DND-41 (cell line): ENCODE measurements at regions not wholly inside any gene's neighbourhood (a gene's known extent, or its start where the extent isn't known, plus 50 kb on each side); places are given as distances from the start of the nearest gene placed in this dataset.
"Not testable (repeated sequence)": the region's sequence is repeated elsewhere in the genome, so short reads cannot be mapped to it uniquely, and the experiment has no call there.

Experiments
- ATAC-seq: fragments of 200-7000 bp; cut with Tn5 transposase; 3 replicates; pipeline ENCODE4 v1.9.1; 2021; ENCODE audit warnings: low read depth; ENCODE audit not compliant: insufficient read depth
- DNase-seq: peaks from one replicate; pipeline ENCODE4 v3.0.0-alpha.2; 2020
- H2AFZ ChIP-seq: 2 replicates; pipeline ENCODE4 v1.6.0; 2012; ENCODE audit warnings: low read depth, low read length
- H3K27ac ChIP-seq: 2 replicates; pipeline ENCODE4 v1.5.1; 2012; ENCODE audit warnings: low read length, inconsistent platforms
- H3K27me3 ChIP-seq: fragments of 200-600 bp; sonication (generic); 2 replicates; pipeline ENCODE4 v1.6.0; 2012; ENCODE audit warnings: low read length, mild to moderate bottlenecking, inconsistent platforms; ENCODE audit not compliant: insufficient read depth, poor library complexity
- H3K36me3 ChIP-seq: 2 replicates; pipeline ENCODE4 v1.5.1; 2012; ENCODE audit warnings: low read length, inconsistent platforms; ENCODE audit not compliant: insufficient read depth
- H3K4me1 ChIP-seq: 2 replicates; pipeline ENCODE4 v1.5.1; 2012; ENCODE audit warnings: mild to moderate bottlenecking, low read length; ENCODE audit not compliant: insufficient read depth
- H3K4me2 ChIP-seq: 2 replicates; pipeline ENCODE4 v1.6.0; 2012; ENCODE audit warnings: mild to moderate bottlenecking, moderate library complexity, low read length, inconsistent platforms; ENCODE audit not compliant: insufficient read depth
- H3K4me3 ChIP-seq, 2 experiments: fragments of 200-600 bp in 1 of 2; shearing (Covaris generic) in 1 of 2; 2 replicates each; pipeline ENCODE4 v1.5.1; 2012 to 2016; ENCODE audit warnings: inconsistent platforms in 2 of 2, low read length in 2 of 2, mild to moderate bottlenecking in 2 of 2, low read depth in 1 of 2, moderate library complexity in 1 of 2
- H3K79me2 ChIP-seq: 2 replicates; pipeline ENCODE4 v1.6.0; 2012; ENCODE audit warnings: low read length, inconsistent platforms; ENCODE audit not compliant: insufficient read depth
- H3K9ac ChIP-seq: 2 replicates; pipeline ENCODE4 v1.6.0; 2012; ENCODE audit warnings: low read depth, mild to moderate bottlenecking, inconsistent platforms, low read length, moderate library complexity
- H3K9me3 ChIP-seq: 2 replicates; pipeline ENCODE4 v1.5.1; 2012; ENCODE audit warnings: low read length, moderate library complexity, mild to moderate bottlenecking, inconsistent platforms; ENCODE audit not compliant: insufficient read depth, severe bottlenecking
- H4K20me1 ChIP-seq: 2 replicates; pipeline ENCODE4 v1.6.0; 2012; ENCODE audit warnings: low read length; ENCODE audit not compliant: insufficient read depth
- EZH2 ChIP-seq: IDR thresholded peaks from 3 replicates; pipeline ENCODE4 v1.6.1; 2012; ENCODE audit warnings: borderline replicate concordance, low read depth, mild to moderate bottlenecking, moderate library complexity, low read length, inconsistent platforms; ENCODE audit not compliant: severe bottlenecking
- TF ChIP-seq, protein P1 (sequence below): IDR thresholded peaks from 2 replicates; pipeline ENCODE4 v1.5.1; 2012; ENCODE audit warnings: borderline replicate concordance, low read length, moderate library complexity, mild to moderate bottlenecking; ENCODE audit not compliant: poor library complexity, severe bottlenecking; ENCODE audit errors: extremely low read depth

DNA sequence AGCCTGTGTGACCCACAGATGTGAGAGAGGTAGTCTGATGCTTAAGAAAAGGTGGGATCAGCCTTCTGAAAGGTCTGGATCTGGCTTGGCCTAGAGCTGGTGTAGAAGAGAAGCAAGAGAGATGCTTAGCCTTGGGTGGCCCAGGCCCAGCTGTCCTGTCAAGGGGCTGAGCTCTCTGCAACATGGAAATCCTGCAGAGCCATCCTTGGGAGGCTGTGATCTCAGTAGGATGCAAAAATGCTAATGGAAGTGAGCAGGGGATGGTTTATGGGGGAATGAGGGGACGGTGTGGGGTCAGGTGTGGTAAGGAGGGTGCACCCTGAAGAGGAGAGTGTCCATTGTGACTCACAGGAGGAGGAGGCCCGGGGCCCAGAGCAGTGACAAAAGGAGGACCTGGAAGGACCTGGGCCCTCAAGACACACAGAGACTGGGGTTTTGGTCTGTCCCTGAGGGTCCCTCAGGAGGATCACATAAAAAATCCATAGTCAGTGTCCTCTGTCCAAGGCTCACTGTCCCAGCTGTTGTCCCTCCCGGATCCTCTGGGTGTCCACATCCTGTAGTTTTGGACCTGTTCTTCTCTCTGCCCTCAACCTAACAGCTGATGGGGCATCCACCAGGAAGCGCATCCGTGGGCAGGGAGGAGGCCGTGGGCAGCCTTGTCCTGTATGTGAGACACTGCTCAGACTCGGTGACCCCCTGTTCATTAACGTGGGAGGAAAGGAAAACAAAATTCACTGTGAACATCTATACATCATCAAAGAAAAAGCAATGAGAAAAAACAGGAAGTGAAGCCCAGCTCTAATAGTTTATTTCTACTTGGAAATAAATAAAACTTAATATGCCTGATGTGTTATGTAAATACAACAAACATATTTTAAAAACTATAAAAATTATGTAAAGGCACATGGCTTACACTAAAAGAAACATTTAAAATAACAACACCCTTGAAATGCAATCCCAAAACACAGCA lies 129.8 kb downstream of the ZNF280B start:
- H3K36me3 ChIP-seq = no peaks in the 10 kb centered on the region
- ATAC-seq (no peak), DNase-seq (no peak)
- H3K9ac ChIP-seq = no peak overlapping the region
- peaks cover 3% of the 10 kb centered on the region for H3K27me3 ChIP-seq
- H2AFZ ChIP-seq = no peak overlapping the region
- TF ChIP-seq, protein P1, sequence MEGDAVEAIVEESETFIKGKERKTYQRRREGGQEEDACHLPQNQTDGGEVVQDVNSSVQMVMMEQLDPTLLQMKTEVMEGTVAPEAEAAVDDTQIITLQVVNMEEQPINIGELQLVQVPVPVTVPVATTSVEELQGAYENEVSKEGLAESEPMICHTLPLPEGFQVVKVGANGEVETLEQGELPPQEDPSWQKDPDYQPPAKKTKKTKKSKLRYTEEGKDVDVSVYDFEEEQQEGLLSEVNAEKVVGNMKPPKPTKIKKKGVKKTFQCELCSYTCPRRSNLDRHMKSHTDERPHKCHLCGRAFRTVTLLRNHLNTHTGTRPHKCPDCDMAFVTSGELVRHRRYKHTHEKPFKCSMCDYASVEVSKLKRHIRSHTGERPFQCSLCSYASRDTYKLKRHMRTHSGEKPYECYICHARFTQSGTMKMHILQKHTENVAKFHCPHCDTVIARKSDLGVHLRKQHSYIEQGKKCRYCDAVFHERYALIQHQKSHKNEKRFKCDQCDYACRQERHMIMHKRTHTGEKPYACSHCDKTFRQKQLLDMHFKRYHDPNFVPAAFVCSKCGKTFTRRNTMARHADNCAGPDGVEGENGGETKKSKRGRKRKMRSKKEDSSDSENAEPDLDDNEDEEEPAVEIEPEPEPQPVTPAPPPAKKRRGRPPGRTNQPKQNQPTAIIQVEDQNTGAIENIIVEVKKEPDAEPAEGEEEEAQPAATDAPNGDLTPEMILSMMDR = no peak
- TF ChIP-seq EZH2 = no peak
- H3K9me3 ChIP-seq = no peaks in the 10 kb centered on the region
- no peak overlapping the region for H3K4me2 ChIP-seq
- H3K4me1 ChIP-seq = no peaks in the 10 kb centered on the region
- no peak overlapping the region for H3K27ac ChIP-seq
- H3K4me3 ChIP-seq = no peak overlapping the region
- H4K20me1 ChIP-seq = no peaks in the 10 kb centered on the region
- no peaks in the 10 kb centered on the region for H3K79me2 ChIP-seq

DNA sequence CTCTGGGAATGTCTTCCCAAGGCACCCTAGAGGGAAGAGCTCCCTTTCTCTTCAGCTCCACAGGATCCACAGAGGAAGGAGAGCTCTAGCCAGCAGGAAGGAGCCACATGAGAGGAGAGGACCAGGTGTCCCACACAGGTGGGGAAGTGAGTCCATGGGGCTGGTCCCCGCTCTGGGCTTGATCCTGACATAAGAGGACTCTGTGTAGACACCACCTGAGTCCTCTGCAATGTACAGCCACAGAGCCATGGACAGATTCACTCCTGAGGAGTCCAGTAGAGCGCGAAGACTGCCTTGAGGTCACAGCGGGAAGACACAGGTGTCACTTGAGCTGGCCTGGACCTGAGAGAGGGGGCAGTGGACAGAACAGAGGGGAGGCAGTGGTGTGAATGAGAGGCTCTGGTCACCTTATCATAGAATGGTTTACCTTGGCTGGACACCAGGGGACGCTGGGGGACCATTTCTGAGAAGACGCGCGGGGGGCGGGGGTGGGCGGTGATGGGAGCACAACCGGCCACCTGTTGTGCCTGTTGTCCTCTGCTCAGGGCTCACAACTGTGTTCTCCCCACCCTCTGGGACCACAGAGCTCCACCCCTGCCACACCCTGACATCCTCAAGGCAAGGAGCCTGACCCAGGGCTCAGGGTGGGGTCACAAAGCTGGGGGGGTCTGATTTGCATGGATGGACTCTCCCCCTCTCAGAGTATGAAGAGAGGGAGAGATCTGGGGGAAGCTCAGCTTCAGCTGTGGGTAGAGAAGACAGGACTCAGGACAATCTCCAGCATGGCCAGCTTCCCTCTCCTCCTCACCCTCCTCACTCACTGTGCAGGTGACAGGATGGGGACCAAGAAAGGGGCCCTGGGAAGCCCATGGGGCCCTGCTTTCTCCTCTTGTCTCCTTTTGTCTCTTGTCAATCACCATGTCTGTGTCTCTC lies 128.2 kb downstream of the ZNF280B start:
- no peak overlapping the region for H3K9ac ChIP-seq
- no peaks in the 10 kb centered on the region for H3K36me3 ChIP-seq
- peaks cover 10% of the 10 kb centered on the region for H3K27me3 ChIP-seq
- no peak; the same call in 2 of the 3 replicates for ATAC-seq
- no peaks in the 10 kb centered on the region for H4K20me1 ChIP-seq
- TF ChIP-seq, protein P1 = peak; percentile 13
- TF ChIP-seq EZH2 = no peak
- H3K9me3 ChIP-seq = no peaks in the 10 kb centered on the region
- H3K79me2 ChIP-seq = no peaks in the 10 kb centered on the region
- no peaks in the 10 kb centered on the region for H3K4me1 ChIP-seq
- DNase-seq = no peak
- H3K4me2 ChIP-seq = no peak overlapping the region
- no peak overlapping the region for H3K4me3 ChIP-seq
- no peak overlapping the region for H2AFZ ChIP-seq
- no peak overlapping the region for H3K27ac ChIP-seq

DNA sequence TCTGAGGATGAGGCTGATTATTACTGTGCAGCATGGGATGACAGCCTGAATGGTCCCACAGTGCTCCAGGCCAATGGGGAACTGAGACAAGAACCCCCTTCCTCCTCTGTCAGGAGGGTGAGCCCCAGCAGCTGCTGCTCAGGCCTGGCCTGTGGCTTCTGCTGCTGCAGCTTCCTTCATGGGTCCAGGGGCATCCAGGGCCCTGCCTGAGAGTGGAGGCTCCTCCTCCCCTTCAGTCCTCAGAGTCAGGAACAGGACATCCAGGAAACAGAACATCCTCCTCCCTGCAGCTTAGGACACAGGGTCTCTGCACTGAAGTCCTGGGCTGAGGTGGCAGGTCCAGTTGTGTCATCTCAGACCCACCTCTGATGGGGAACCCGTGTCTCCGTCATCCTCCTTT lies 127.2 kb downstream of the ZNF280B start:
- not testable (repeated sequence) for H2AFZ ChIP-seq, H3K36me3 ChIP-seq, H3K4me2 ChIP-seq, H3K9ac ChIP-seq, H3K79me2 ChIP-seq, H3K27ac ChIP-seq, DNase-seq, H3K4me3 ChIP-seq, H3K9me3 ChIP-seq, H3K4me1 ChIP-seq, ATAC-seq, H4K20me1 ChIP-seq, H3K27me3 ChIP-seq
